ENCODE measurements at regions not wholly inside any gene's neighbourhood (a gene's known extent, or its start where the extent isn't known, plus 50 kb on each side); places are given as distances from the start of the nearest gene placed in this dataset.

DNA sequence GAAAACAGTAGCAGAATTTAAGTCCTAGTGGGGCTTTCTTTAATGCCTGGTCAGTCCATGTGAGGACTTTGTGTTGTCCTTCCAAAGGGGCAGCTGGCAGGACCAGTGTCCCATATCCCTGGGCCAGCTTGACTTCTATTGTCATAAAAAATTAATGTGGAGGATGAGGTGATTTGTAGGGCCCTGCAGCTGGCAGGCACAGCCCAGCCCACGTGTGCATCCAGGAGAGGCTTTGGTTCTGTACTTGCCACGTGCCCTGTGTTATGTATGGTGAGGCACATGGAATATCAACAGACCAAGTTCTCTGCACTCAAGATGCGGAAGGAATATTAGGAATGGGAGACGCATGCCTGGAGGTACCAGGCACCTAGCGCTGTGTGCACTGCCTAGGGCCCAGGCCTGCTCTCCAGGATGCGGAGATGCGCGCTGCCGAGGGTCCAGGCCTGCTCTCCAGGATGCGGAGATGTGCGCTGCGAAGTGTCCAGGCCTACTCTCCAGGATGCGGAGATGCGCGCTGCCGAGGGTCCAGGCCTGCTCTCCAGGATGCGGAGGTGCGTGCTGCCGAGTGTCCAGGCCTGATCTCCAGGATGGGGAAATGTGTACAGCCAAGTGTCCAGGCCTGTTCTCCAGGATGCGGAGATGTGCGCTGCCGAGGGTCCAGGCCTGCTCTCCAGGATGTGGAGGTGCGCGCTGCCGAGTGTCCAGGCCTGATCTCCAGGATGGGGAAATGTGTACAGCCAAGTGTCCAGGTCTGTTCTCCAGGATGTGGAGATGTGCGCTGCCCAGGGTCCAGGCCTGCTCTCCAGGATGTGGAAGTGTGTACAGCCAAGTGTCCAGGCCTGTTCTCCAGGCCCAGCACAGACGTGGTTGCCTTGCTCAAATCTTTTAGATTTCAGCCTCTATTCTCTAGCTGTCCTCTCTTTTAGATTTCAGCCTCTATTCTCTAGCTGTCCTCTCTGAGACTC lies 183.3 kb upstream of the ROPN1 start:
- no peak for DNase-seq
- intact Hi-C loops (cut with DNase I): no loop called here
- Histone ChIP-seq H3K27ac (no peak overlapping the region), H3K27me3 (no peaks in the 10 kb centered on the region), H3K36me3 (no peaks in the 10 kb centered on the region), H3K4me3 (no peak overlapping the region), H3K9me3 (no peaks in the 10 kb centered on the region), H3K4me1 (no peaks in the 10 kb centered on the region)
- TF ChIP-seq, protein P1, sequence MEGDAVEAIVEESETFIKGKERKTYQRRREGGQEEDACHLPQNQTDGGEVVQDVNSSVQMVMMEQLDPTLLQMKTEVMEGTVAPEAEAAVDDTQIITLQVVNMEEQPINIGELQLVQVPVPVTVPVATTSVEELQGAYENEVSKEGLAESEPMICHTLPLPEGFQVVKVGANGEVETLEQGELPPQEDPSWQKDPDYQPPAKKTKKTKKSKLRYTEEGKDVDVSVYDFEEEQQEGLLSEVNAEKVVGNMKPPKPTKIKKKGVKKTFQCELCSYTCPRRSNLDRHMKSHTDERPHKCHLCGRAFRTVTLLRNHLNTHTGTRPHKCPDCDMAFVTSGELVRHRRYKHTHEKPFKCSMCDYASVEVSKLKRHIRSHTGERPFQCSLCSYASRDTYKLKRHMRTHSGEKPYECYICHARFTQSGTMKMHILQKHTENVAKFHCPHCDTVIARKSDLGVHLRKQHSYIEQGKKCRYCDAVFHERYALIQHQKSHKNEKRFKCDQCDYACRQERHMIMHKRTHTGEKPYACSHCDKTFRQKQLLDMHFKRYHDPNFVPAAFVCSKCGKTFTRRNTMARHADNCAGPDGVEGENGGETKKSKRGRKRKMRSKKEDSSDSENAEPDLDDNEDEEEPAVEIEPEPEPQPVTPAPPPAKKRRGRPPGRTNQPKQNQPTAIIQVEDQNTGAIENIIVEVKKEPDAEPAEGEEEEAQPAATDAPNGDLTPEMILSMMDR (IDR thresholded peaks at IDR 0.05): no peak
- TF ChIP-seq POLR2A (IDR thresholded peaks at IDR 0.05): no peak
- 75% methylated on average over 6 of the region's 27 CpGs for WGBS (ENCODE audit: insufficient coverage, low coverage, low lambda C conversion rate, missing lambda C conversion rate)
- no peak for ATAC-seq

GRCh38 chr3:124177071-124177470 lies 185.1 kb upstream of the ROPN1 start:
- 79% methylated on average over 2 of the region's 2 CpGs for WGBS (ENCODE audit: insufficient coverage, low coverage, low lambda C conversion rate, missing lambda C conversion rate)
- Histone ChIP-seq H3K27ac (no peak overlapping the region), H3K9me3 (no peaks in the 10 kb centered on the region), H3K4me1 (no peaks in the 10 kb centered on the region), H3K4me3 (no peak overlapping the region), H3K27me3 (no peaks in the 10 kb centered on the region), H3K36me3 (no peaks in the 10 kb centered on the region)
- DNase-seq (no peak), ATAC-seq (no peak)
- TF ChIP-seq, protein P1 (IDR thresholded peaks at IDR 0.05): no peak
- TF ChIP-seq POLR2A (IDR thresholded peaks at IDR 0.05): no peak
- intact Hi-C loops (cut with DNase I): no loop called here

- WGBS (ENCODE audit: insufficient coverage, low coverage, low lambda C conversion rate, missing lambda C conversion rate): 83% methylated on average over 3 of the region's 3 CpGs
- intact Hi-C loops (cut with DNase I): no loop called here
- DNase-seq: no peak
These were observed 186.6 kb upstream of the ROPN1 start for GRCh38 chr3:124178531-124178930.

DNA sequence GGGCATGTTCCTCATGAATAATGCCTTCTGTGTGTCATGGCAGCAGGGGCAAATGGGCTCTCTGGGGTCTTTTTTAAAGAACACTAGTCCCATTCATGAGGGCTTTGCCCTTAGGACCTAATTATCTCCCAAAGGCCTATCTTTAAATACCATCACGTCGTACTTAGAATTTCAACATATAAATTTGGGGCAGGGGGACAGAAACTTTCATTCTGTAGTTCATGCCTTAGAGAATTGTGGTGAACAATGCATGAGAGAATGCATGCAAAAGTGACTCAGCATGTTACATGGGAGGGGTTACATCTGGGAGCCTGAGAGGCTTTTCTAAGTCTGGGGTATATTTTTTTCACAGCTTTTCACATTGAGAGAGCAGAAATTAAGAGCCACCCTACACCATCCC lies 208.5 kb upstream of the ROPN1 start:
- Histone ChIP-seq H3K36me3 (no peaks in the 10 kb centered on the region), H3K27ac (no peak overlapping the region), H3K4me3 (no peak overlapping the region), H3K9me3 (no peaks in the 10 kb centered on the region), H3K4me1 (no peaks in the 10 kb centered on the region), H3K27me3 (no peaks in the 10 kb centered on the region)
- intact Hi-C loops (cut with DNase I): no loop called here
- DNase-seq: no peak
- TF ChIP-seq, protein P1 (IDR thresholded peaks at IDR 0.05): no peak
- no peak for TF ChIP-seq POLR2A (IDR thresholded peaks at IDR 0.05)
- 82% methylated on average over 2 of the region's 2 CpGs for WGBS (ENCODE audit: insufficient coverage, low coverage, low lambda C conversion rate, missing lambda C conversion rate)
- no peak for ATAC-seq

More at GRCh38 chr3:124178531-124178930, 186.6 kb upstream of the ROPN1 start:
- TF ChIP-seq, protein P1 (IDR thresholded peaks at IDR 0.05): no peak
- H3K9me3 ChIP-seq: no peaks in the 10 kb centered on the region
- no peaks in the 10 kb centered on the region for H3K36me3 ChIP-seq
- no peak overlapping the region for H3K27ac ChIP-seq
- ATAC-seq: no peak
- no peak overlapping the region for H3K4me3 ChIP-seq
- no peaks in the 10 kb centered on the region for H3K27me3 ChIP-seq
- no peaks in the 10 kb centered on the region for H3K4me1 ChIP-seq

All from right lobe of liver (tissue), 6 donors.